Endodermal cell (in vitro differentiated cells): ENCODE measurements at regions not wholly inside any gene's neighbourhood (a gene's known extent, or its start where the extent isn't known, plus 50 kb on each side); places are given as distances from the start of the nearest gene placed in this dataset.

Experiments used
- DNase-seq: peaks from one replicate; pipeline ENCODE4 v3.0.0-alpha.2; 2017
- H3K27ac ChIP-seq: 2 replicates; pipeline ENCODE4 v1.5.1; 2013; ENCODE audit warnings: mild to moderate bottlenecking, low read depth, low read length, moderate library complexity
- H3K27me3 ChIP-seq: 2 replicates; pipeline ENCODE4 v1.6.1; 2013; ENCODE audit warnings: mild to moderate bottlenecking, low read length, moderate library complexity; ENCODE audit not compliant: insufficient read depth, control insufficient read depth, poor library complexity, severe bottlenecking
- H3K36me3 ChIP-seq: 2 replicates; pipeline ENCODE4 v1.7.0; 2013; ENCODE audit warnings: mild to moderate bottlenecking, low read length, moderate library complexity; ENCODE audit not compliant: control insufficient read depth, insufficient read depth
- H3K4me1 ChIP-seq: one replicate; pipeline ENCODE4 v1.7.0; 2013; ENCODE audit warnings: low read length; ENCODE audit not compliant: control insufficient read depth, insufficient read depth
- H3K4me3 ChIP-seq: 2 replicates; pipeline ENCODE4 v1.5.1; 2013; ENCODE audit warnings: mild to moderate bottlenecking, low read length, moderate library complexity
- H3K9ac ChIP-seq: 2 replicates; pipeline ENCODE4 v1.6.1; 2013; ENCODE audit warnings: mild to moderate bottlenecking, low read length, moderate library complexity; ENCODE audit not compliant: poor library complexity, severe bottlenecking; ENCODE audit errors: extremely low read depth
- H3K9me3 ChIP-seq: 2 replicates; pipeline ENCODE4 v1.6.1; 2013; ENCODE audit warnings: mild to moderate bottlenecking, low read length, moderate library complexity; ENCODE audit not compliant: control insufficient read depth
- H3K27ac Mint-ChIP-seq: 2 replicates; pipeline ENCODE4 v1.8.0; 2020; ENCODE audit warnings: mixed read lengths
- H3K27me3 Mint-ChIP-seq: 2 replicates; pipeline ENCODE4 v1.8.0; 2021; ENCODE audit warnings: mild to moderate bottlenecking, mixed read lengths; ENCODE audit not compliant: insufficient read depth
- H3K36me3 Mint-ChIP-seq: 2 replicates; pipeline ENCODE4 v1.8.0; 2020; ENCODE audit warnings: low read depth, mixed read lengths
- H3K4me1 Mint-ChIP-seq: 2 replicates; pipeline ENCODE4 v1.8.0; 2020; ENCODE audit warnings: mixed read lengths
- H3K4me3 Mint-ChIP-seq: 2 replicates; pipeline ENCODE4 v1.8.0; 2020; ENCODE audit warnings: mild to moderate bottlenecking, moderate library complexity, mixed read lengths
- H3K9me3 Mint-ChIP-seq: 2 replicates; pipeline ENCODE4 v1.8.0; 2020; ENCODE audit warnings: mild to moderate bottlenecking, mixed read lengths
- WGBS, 2 experiments: methylation state at CpG; one replicate each; pipeline versions ENCODE4 v1.1.5 to v1.1.7; 2013; ENCODE audit warnings: missing lambda C conversion rate in 2 of 2, mixed read lengths in 1 of 2; ENCODE audit not compliant: insufficient coverage in 1 of 2, insufficient read length in 1 of 2; 5-methylcytosine and 5-hydroxymethylcytosine counted together
- TF ChIP-seq, protein P1 (sequence below): fragments of 200-600 bp; sonication (generic); conservative IDR thresholded peaks from 2 replicates; pipeline ENCODE4 v1.5.0; 2021; ENCODE audit warnings: antibody characterized with exemption, mild to moderate bottlenecking

DNA sequence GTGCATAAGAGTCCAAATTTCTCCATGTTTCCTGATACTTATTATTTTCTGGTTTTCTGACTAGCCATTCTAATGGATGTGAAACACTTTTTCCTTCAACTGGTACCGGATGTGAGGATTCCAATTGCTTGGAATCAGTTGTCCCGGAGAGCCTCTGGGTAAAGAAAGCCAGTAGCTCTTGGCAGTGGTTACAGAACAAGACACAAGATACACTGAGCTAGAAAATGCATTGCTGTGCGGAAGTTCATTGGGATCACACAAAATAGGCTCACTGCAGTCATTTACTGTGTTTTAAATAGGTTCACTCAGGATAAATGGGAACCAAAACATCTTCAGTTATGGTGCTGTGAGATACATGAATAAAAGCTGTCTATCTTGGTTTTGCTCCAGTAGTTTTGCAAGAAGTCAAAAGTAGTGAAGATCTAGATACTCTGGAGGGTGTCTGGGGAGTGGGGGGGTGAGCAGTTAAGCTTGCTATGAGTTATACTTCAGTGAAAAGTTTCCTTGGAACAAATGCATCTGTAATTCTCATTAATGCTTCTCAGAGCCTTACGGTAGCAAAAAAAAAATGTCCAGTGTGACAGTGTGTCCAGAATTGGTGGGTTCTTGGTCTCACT is 54.4 kb upstream of the RNF182 start:
- H3K27ac ChIP-seq: no peak overlapping the region
- Mint-ChIP-seq H3K27ac (no peak overlapping the region), H3K27me3 (peaks cover 28% of the 10 kb centered on the region), H3K36me3 (no peaks in the 10 kb centered on the region), H3K9me3 (no peaks in the 10 kb centered on the region), H3K4me3 (no peak overlapping the region), H3K4me1 (peaks cover 2% of the 10 kb centered on the region)
- peaks cover 4% of the 10 kb centered on the region for H3K9me3 ChIP-seq
- no peak overlapping the region for H3K4me3 ChIP-seq
- H3K27me3 ChIP-seq: no peaks in the 10 kb centered on the region
- WGBS, 2 experiments: 91 to 94% methylated on average over 4 of the region's 4 CpGs
- no peaks in the 10 kb centered on the region for H3K36me3 ChIP-seq
- H3K4me1 ChIP-seq: no peaks in the 10 kb centered on the region
- no peak for DNase-seq
- TF ChIP-seq, protein P1, sequence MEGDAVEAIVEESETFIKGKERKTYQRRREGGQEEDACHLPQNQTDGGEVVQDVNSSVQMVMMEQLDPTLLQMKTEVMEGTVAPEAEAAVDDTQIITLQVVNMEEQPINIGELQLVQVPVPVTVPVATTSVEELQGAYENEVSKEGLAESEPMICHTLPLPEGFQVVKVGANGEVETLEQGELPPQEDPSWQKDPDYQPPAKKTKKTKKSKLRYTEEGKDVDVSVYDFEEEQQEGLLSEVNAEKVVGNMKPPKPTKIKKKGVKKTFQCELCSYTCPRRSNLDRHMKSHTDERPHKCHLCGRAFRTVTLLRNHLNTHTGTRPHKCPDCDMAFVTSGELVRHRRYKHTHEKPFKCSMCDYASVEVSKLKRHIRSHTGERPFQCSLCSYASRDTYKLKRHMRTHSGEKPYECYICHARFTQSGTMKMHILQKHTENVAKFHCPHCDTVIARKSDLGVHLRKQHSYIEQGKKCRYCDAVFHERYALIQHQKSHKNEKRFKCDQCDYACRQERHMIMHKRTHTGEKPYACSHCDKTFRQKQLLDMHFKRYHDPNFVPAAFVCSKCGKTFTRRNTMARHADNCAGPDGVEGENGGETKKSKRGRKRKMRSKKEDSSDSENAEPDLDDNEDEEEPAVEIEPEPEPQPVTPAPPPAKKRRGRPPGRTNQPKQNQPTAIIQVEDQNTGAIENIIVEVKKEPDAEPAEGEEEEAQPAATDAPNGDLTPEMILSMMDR: no peak
- H3K9ac ChIP-seq: no peak overlapping the region

DNA sequence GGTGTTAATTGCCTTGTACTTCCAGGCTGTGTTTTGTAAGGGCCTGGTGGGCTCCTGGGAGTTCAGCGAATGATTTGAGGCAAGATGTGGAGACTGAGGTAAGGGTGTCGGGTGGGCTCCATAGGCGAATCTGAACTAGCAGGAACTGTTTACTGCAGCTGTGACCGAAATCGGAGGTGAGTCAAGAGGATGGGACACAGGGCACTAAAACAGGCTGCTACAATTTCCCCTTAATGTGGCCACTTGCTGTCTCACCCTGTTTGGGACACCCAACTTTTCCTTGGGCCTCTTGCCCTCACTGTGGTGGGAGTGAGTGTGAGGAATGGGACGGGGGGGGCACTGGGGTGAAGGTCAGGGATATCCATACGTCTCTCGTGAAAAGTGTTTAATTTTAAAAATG is 53.9 kb upstream of the MCUR1 start:
- TF ChIP-seq, protein P1: no peak
- Histone ChIP-seq H3K9me3 (peaks cover 4% of the 10 kb centered on the region), H3K27ac (no peak overlapping the region), H3K36me3 (no peaks in the 10 kb centered on the region), H3K9ac (no peak overlapping the region), H3K4me3 (no peak overlapping the region), H3K4me1 (no peaks in the 10 kb centered on the region), H3K27me3 (no peaks in the 10 kb centered on the region)
- Mint-ChIP-seq H3K9me3 (no peaks in the 10 kb centered on the region), H3K4me3 (no peak overlapping the region), H3K27me3 (peaks cover 16% of the 10 kb centered on the region), H3K36me3 (no peaks in the 10 kb centered on the region), H3K4me1 (peaks cover 13% of the 10 kb centered on the region), H3K27ac (no peak overlapping the region)
- WGBS, 2 experiments: 93 to 94% methylated on average over 4 to 8 of the region's 8 CpGs
- no peak for DNase-seq

DNA sequence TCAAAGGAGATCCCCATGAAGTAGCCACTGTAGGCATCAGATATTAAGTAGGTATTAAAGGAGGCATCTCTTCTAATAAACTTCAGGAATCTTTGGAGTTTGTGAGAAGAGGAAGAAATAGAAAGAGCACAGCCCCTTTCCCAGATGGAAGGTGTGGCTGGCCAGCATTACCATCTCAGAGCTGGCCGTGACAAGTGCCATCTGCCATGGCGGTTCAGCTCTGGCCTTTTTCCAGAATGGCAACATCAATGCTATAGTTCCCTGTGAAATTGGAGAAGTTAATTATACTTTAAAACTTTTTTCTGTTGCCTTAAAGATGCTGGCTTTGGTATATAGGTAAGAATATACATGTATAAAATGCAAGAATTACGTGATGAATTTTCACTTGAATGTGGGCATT is 51.9 kb upstream of the MCUR1 start:
- H3K4me3 Mint-ChIP-seq: no peak overlapping the region
- Histone ChIP-seq H3K4me1 (no peaks in the 10 kb centered on the region), H3K27ac (no peak overlapping the region), H3K9ac (no peak overlapping the region), H3K36me3 (no peaks in the 10 kb centered on the region), H3K9me3 (peaks cover 22% of the 10 kb centered on the region), H3K27me3 (no peaks in the 10 kb centered on the region), H3K4me3 (no peak overlapping the region)
- H3K9me3 Mint-ChIP-seq: peaks cover 13% of the 10 kb centered on the region
- H3K36me3 Mint-ChIP-seq: no peaks in the 10 kb centered on the region
- no peak overlapping the region for H3K27ac Mint-ChIP-seq
- TF ChIP-seq, protein P1: no peak
- 83 to 97% methylated on average over 1 to 3 of the region's 3 CpGs for WGBS, 2 experiments
- H3K27me3 Mint-ChIP-seq: peaks cover 5% of the 10 kb centered on the region
- peaks cover 13% of the 10 kb centered on the region for H3K4me1 Mint-ChIP-seq
- DNase-seq: no peak
